H9 (cell line): ENCODE measurements at regions not wholly inside any gene's neighbourhood (a gene's known extent, or its start where the extent isn't known, plus 50 kb on each side); places are given as distances from the start of the nearest gene placed in this dataset.
A peak's percentile ranks its signal among the peaks of the same experiment; 100 is the strongest.

ENCODE experiments used
- DNase-seq: peaks from one replicate; pipeline ENCODE4 v3.0.0-alpha.2; 2017
- H2AFZ ChIP-seq: one replicate; pipeline ENCODE4 v1.6.1; 2013; ENCODE audit warnings: mild to moderate bottlenecking, low read length, control low read depth, moderate library complexity
- H2AK5ac ChIP-seq: 2 replicates; pipeline ENCODE4 v1.6.1; 2013; ENCODE audit warnings: low read length, control low read depth, mixed read lengths; ENCODE audit not compliant: insufficient read length
- H2BK120ac ChIP-seq: one replicate; pipeline ENCODE4 v1.6.1; 2013; ENCODE audit warnings: low read depth, mild to moderate bottlenecking, low read length, control low read depth, inconsistent platforms; ENCODE audit not compliant: poor library complexity, severe bottlenecking
- H2BK12ac ChIP-seq: 2 replicates; pipeline ENCODE4 v1.6.1; 2013; ENCODE audit warnings: low read length, control low read depth, mixed read lengths, low read depth; ENCODE audit not compliant: insufficient read length
- H2BK15ac ChIP-seq: 2 replicates; pipeline ENCODE4 v1.6.1; 2013; ENCODE audit warnings: low read depth, low read length, control low read depth
- H2BK20ac ChIP-seq: one replicate; pipeline ENCODE4 v1.6.1; 2013; ENCODE audit warnings: low read depth, mild to moderate bottlenecking, low read length, control low read depth, inconsistent platforms; ENCODE audit not compliant: poor library complexity, severe bottlenecking
- H2BK5ac ChIP-seq: 2 replicates; pipeline ENCODE4 v1.6.1; 2013; ENCODE audit warnings: low read length, control low read depth, mixed read lengths; ENCODE audit not compliant: insufficient read length
- H3K14ac ChIP-seq: 2 replicates; pipeline ENCODE4 v1.6.1; 2013; ENCODE audit warnings: low read length, control low read depth; ENCODE audit not compliant: insufficient read depth
- H3K18ac ChIP-seq: 2 replicates; pipeline ENCODE4 v1.6.1; 2013; ENCODE audit warnings: low read depth, mild to moderate bottlenecking, mixed read lengths, low read length, control low read depth; ENCODE audit not compliant: insufficient read length
- H3K23ac ChIP-seq: 2 replicates; pipeline ENCODE4 v1.6.1; 2013; ENCODE audit warnings: low read length, control low read depth, mixed read lengths, low read depth; ENCODE audit not compliant: insufficient read length
- H3K23me2 ChIP-seq: 2 replicates; pipeline ENCODE4 v1.6.1; 2013; ENCODE audit warnings: low read depth, mild to moderate bottlenecking, mixed read lengths, low read length, control low read depth; ENCODE audit not compliant: insufficient read length, poor library complexity, severe bottlenecking
- H3K27ac ChIP-seq: 2 replicates; pipeline ENCODE4 v1.5.1; 2013; ENCODE audit warnings: low read length, control low read depth, mixed read lengths, low read depth; ENCODE audit not compliant: insufficient read length
- H3K27me3 ChIP-seq: 2 replicates; pipeline ENCODE4 v1.6.1; 2013; ENCODE audit warnings: low read length, control low read depth, inconsistent platforms; ENCODE audit not compliant: insufficient read depth
- H3K4ac ChIP-seq: 2 replicates; pipeline ENCODE4 v1.6.1; 2013; ENCODE audit warnings: low read depth, mild to moderate bottlenecking, control low read depth, inconsistent platforms, low read length, moderate library complexity
- H3K4me1 ChIP-seq: 2 replicates; pipeline ENCODE4 v1.6.1; 2013; ENCODE audit warnings: low read length, control low read depth, inconsistent platforms; ENCODE audit not compliant: insufficient read depth
- H3K4me2 ChIP-seq: 2 replicates; pipeline ENCODE4 v1.6.1; 2013; ENCODE audit warnings: low read length, control low read depth, mixed read lengths; ENCODE audit not compliant: insufficient read length, insufficient read depth
- H3K56ac ChIP-seq: 2 replicates; pipeline ENCODE4 v1.6.1; 2013; ENCODE audit warnings: low read depth, mild to moderate bottlenecking, mixed read lengths, low read length, control low read depth; ENCODE audit not compliant: insufficient read length
- H3K79me1 ChIP-seq: 2 replicates; pipeline ENCODE4 v1.6.1; 2013; ENCODE audit warnings: low read depth, mild to moderate bottlenecking, moderate library complexity, low read length, control low read depth, inconsistent platforms; ENCODE audit not compliant: insufficient read depth, poor library complexity, severe bottlenecking
- H3K79me2 ChIP-seq: 2 replicates; pipeline ENCODE4 v1.6.1; 2013; ENCODE audit warnings: low read length, control low read depth, inconsistent platforms; ENCODE audit not compliant: insufficient read depth
- H3K9ac ChIP-seq: 2 replicates; pipeline ENCODE4 v1.6.1; 2013; ENCODE audit warnings: low read length, control low read depth, mixed read lengths; ENCODE audit not compliant: insufficient read length; ENCODE audit errors: extremely low read depth
- H3K9me3 ChIP-seq: one replicate; pipeline ENCODE4 v1.6.1; 2013; ENCODE audit warnings: low read depth, low read length, inconsistent platforms; ENCODE audit not compliant: control insufficient read depth
- H3T11ph ChIP-seq: one replicate; pipeline ENCODE4 v1.6.1; 2013; ENCODE audit warnings: mild to moderate bottlenecking, low read length, control low read depth, inconsistent platforms
- H4K20me1 ChIP-seq: one replicate; pipeline ENCODE4 v1.6.1; 2013; ENCODE audit not compliant: control insufficient read depth, insufficient read length, insufficient read depth
- H4K5ac ChIP-seq: 2 replicates; pipeline ENCODE4 v1.6.1; 2013; ENCODE audit warnings: low read depth, mild to moderate bottlenecking, mixed read lengths, low read length, control low read depth; ENCODE audit not compliant: insufficient read length
- H4K8ac ChIP-seq: replicated peaks from 2 replicates; pipeline ENCODE4 v1.6.1; 2013; ENCODE audit warnings: low read length, control low read depth, mixed read lengths, low read depth; ENCODE audit not compliant: insufficient read length
- H4K91ac ChIP-seq: 2 replicates; pipeline ENCODE4 v1.6.1; 2013; ENCODE audit warnings: low read depth, mild to moderate bottlenecking, moderate library complexity, mixed read lengths, low read length, control low read depth; ENCODE audit not compliant: insufficient read length
- H3K27ac Mint-ChIP-seq, 3 experiments: 2 replicates in 2 of 3; 3 replicates in 1 of 3; pipeline ENCODE4 v1.8.0; 2020 to 2021; ENCODE audit warnings: mixed read lengths in 3 of 3, mild to moderate bottlenecking in 1 of 3, moderate library complexity in 1 of 3
- H3K27me3 Mint-ChIP-seq: 2 replicates; pipeline ENCODE4 v1.8.0; 2021; ENCODE audit warnings: low read depth, mild to moderate bottlenecking, moderate library complexity, mixed read lengths
- H3K36me3 Mint-ChIP-seq, 3 experiments: 2 replicates in 2 of 3; 3 replicates in 1 of 3; pipeline ENCODE4 v1.8.0; 2020 to 2021; ENCODE audit warnings: low read depth in 3 of 3, mixed read lengths in 3 of 3; ENCODE audit not compliant: insufficient read depth in 1 of 3
- H3K4me1 Mint-ChIP-seq, 2 experiments: 2 replicates each; pipeline ENCODE4 v1.8.0; 2020; ENCODE audit warnings: mixed read lengths in 2 of 2
- H3K4me3 Mint-ChIP-seq, 2 experiments: 2 replicates in 1 of 2; 3 replicates in 1 of 2; pipeline ENCODE4 v1.8.0; 2020 to 2021; ENCODE audit warnings: mild to moderate bottlenecking in 2 of 2, mixed read lengths in 2 of 2, moderate library complexity in 1 of 2
- H3K9me3 Mint-ChIP-seq, 2 experiments: 2 replicates in 1 of 2; 3 replicates in 1 of 2; pipeline ENCODE4 v1.8.0; 2020; ENCODE audit warnings: mild to moderate bottlenecking in 2 of 2, mixed read lengths in 2 of 2, moderate library complexity in 1 of 2
- CTCF ChIP-seq: fragments of 200-600 bp; sonication (generic); conservative IDR thresholded peaks from 3 replicates; pipeline ENCODE4 v1.8.0; 2021; ENCODE audit warnings: antibody characterized with exemption, mild to moderate bottlenecking
- WGBS: extraction: QIAGEN DNeasy Blood & Tissue Kit; methylation state at CpG from one replicate; pipeline ENCODE4 v1.1.7; 2013; ENCODE audit warnings: missing lambda C conversion rate, low lambda C conversion rate, mixed read lengths; ENCODE audit not compliant: insufficient read length; ENCODE audit errors: extremely low coverage; 5-methylcytosine and 5-hydroxymethylcytosine counted together

GRCh38 chr2:128389388-128390086 lies 70.9 kb upstream of the HS6ST1 start:
- Histone ChIP-seq H3K27me3 (no peaks in the 10 kb centered on the region), H3K18ac (no peak overlapping the region), H2BK20ac (no peak overlapping the region), H3K27ac (no peak overlapping the region), H3K23me2 (no peaks in the 10 kb centered on the region), H3K79me1 (no peaks in the 10 kb centered on the region), H3K4me2 (no peak overlapping the region), H3K23ac (no peak overlapping the region), H4K91ac (no peak overlapping the region), H2BK12ac (no peak overlapping the region), H3K4ac (no peak overlapping the region), H3K79me2 (no peaks in the 10 kb centered on the region), H3K4me1 (no peaks in the 10 kb centered on the region; the same call in 1 of the 2 replicates), H2BK15ac (no peak overlapping the region), H2BK5ac (no peak overlapping the region), H4K5ac (no peak overlapping the region), H2AK5ac (no peak overlapping the region), H3K9me3 (no peaks in the 10 kb centered on the region), H4K20me1 (no peaks in the 10 kb centered on the region), H2AFZ (no peak overlapping the region), H4K8ac (no peak overlapping the region), H3K9ac (no peak overlapping the region), H2BK120ac (no peak overlapping the region), H3K14ac (no peak overlapping the region), H3K56ac (no peak overlapping the region), H3T11ph (no peak overlapping the region)
- no peak overlapping the region for H3K4me3 Mint-ChIP-seq
- TF ChIP-seq CTCF = no peak
- no peaks in the 10 kb centered on the region; the same call in 1 of the 2 replicates for H3K27me3 Mint-ChIP-seq
- H3K4me1 Mint-ChIP-seq = peaks cover 18 to 21% of the 10 kb centered on the region in 2 experiments
- no peaks in the 10 kb centered on the region for H3K36me3 Mint-ChIP-seq
- H3K27ac Mint-ChIP-seq = peak overlapping the region in 1 of 3 experiments; percentile 36; a peak in 1 of 7 replicates
- H3K9me3 Mint-ChIP-seq = no peaks in the 10 kb centered on the region
- no CpG with 5 or more reads among the region's 16 CpGs for WGBS
- peak; percentile 30 for DNase-seq
